H7 (cell line): ENCODE measurements at regions not wholly inside any gene's neighbourhood (a gene's known extent, or its start where the extent isn't known, plus 50 kb on each side); places are given as distances from the start of the nearest gene placed in this dataset.
"Not testable (repeated sequence)": the region's sequence is repeated elsewhere in the genome, so short reads cannot be mapped to it uniquely, and the experiment has no call there.

Experiments
- DNase-seq: peaks from one replicate; pipeline ENCODE4 v3.0.0; 2012
- H3K27me3 ChIP-seq: 2 replicates; pipeline ENCODE4 v1.6.0; 2011; ENCODE audit warnings: mild to moderate bottlenecking, low read length; ENCODE audit not compliant: control insufficient read depth, insufficient read depth
- H3K36me3 ChIP-seq: replicated peaks from 2 replicates; pipeline ENCODE4 v1.5.1; 2011; ENCODE audit warnings: low read length; ENCODE audit not compliant: control insufficient read depth, insufficient read depth
- H3K4me3 ChIP-seq: 2 replicates; pipeline ENCODE4 v1.5.1; 2011; ENCODE audit warnings: low read depth, mild to moderate bottlenecking, control low read depth, low read length, moderate library complexity; ENCODE audit not compliant: insufficient read depth

GRCh38 chr3:150274372-150274771 is 133.7 kb upstream of the TSC22D2 start:
- DNase-seq: no peak
- no peaks in the 10 kb centered on the region for H3K36me3 ChIP-seq

DNA sequence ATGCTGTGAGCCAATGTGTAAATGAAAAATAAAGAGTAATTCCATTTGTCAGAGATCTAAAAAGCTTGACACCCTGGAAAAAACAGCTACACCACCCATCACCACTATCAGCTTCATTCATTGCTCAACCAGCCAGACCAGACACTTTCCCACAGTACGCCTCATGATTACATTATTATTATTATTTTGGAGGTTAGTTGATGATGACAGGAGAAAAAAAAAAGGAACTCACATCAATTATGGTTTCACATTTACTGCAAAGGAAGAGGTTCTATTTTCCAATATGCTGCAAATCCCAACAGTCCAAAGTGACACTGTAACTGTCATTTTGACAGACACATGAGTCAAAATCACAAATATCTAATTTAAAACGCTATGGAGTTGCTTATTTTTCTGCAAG is 134.7 kb upstream of the TSC22D2 start:
- no peaks in the 10 kb centered on the region for H3K27me3 ChIP-seq
- H3K36me3 ChIP-seq: no peaks in the 10 kb centered on the region
- no peak overlapping the region for H3K4me3 ChIP-seq
- no peak for DNase-seq

More at GRCh38 chr3:150274372-150274771, 133.7 kb upstream of the TSC22D2 start:
- H3K27me3 ChIP-seq: no peaks in the 10 kb centered on the region
- H3K4me3 ChIP-seq: no peak overlapping the region

- no peak overlapping the region for H3K4me3 ChIP-seq
- H3K27me3 ChIP-seq: no peaks in the 10 kb centered on the region
- no peaks in the 10 kb centered on the region for H3K36me3 ChIP-seq
- DNase-seq: no peak
These were observed 136.5 kb upstream of the TSC22D2 start for GRCh38 chr3:150271591-150271960.

DNA sequence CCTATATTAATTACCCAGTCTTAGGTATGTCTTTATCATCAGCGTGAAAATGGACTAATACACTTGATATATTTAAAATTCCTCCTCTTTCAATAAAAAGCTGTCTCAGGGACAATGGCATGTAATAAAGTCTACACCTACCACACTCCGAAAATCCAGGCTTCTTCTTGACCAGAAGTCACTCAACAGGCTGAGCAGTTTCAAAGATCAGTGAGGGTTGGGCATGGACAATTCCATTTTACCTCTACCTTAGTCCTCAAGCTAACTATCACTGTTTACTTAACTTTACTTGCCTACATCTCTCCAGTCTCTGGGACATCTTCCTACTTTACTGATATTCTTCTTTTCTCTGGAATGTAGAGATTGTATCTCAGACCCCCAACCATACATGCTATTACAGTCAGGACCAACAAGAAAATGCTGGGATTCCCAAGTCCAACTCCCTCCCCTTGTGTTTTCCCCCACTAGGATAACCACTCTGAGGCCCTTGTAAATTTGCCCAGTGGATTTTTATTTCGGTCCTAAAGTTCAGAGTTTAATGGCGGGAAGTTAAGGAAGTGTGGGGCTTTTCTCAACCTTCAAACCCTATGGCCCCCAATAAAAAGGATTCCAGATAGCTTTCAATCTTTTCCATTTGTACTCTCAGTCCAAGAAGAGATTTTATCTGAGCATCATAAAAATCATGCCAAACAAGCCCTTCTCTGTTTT is 137.1 kb upstream of the TSC22D2 start:
- Histone ChIP-seq H3K4me3 (no peak overlapping the region), H3K36me3 (no peaks in the 10 kb centered on the region), H3K27me3 (no peaks in the 10 kb centered on the region)
- DNase-seq: no peak

DNA sequence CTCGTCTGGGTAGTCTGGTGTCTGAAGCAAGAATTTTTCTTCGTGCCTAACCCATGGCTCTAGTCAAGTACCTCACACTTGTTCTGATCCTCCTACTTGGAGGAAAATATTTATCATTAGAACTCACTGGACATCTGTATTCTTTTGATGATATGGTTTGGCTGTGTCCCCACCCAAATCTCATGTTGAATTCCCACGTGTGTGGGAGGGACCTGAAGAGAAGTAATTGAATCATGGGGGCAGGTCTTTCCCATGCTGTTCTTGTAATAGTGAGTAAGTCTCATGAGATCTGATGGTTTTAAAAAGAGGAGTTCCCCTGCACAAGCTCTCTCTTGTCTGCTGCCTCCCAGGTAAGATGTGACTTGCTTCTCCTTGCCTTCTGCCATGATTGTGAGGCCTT is 137.7 kb upstream of the TSC22D2 start:
- H3K4me3 ChIP-seq, H3K36me3 ChIP-seq, DNase-seq, H3K27me3 ChIP-seq: not testable (repeated sequence)

GRCh38 chr3:150269526-150269925 is 138.6 kb upstream of the TSC22D2 start:
- no peak for DNase-seq
- H3K36me3 ChIP-seq: no peaks in the 10 kb centered on the region
- H3K4me3 ChIP-seq: no peak overlapping the region
- no peaks in the 10 kb centered on the region for H3K27me3 ChIP-seq

GRCh38 chr3:150268426-150269391 is 139.4 kb upstream of the TSC22D2 start:
- DNase-seq: no peak

GRCh38 chr3:150267288-150267687 is 140.8 kb upstream of the TSC22D2 start:
- no peak for DNase-seq
- Histone ChIP-seq H3K27me3 (no peaks in the 10 kb centered on the region), H3K36me3 (no peaks in the 10 kb centered on the region), H3K4me3 (no peak overlapping the region)

More at GRCh38 chr3:150268426-150269391, 139.4 kb upstream of the TSC22D2 start:
- H3K27me3 ChIP-seq: no peaks in the 10 kb centered on the region
- H3K36me3 ChIP-seq: no peaks in the 10 kb centered on the region
- no peak overlapping the region for H3K4me3 ChIP-seq

- Histone ChIP-seq H3K4me3 (no peak overlapping the region), H3K36me3 (no peaks in the 10 kb centered on the region), H3K27me3 (no peaks in the 10 kb centered on the region)
- no peak for DNase-seq
These were observed 142.8 kb upstream of the TSC22D2 start for GRCh38 chr3:150265305-150265704.

- Histone ChIP-seq H3K4me3 (no peak overlapping the region), H3K27me3 (no peaks in the 10 kb centered on the region), H3K36me3 (no peaks in the 10 kb centered on the region)
- no peak for DNase-seq
These were observed 143.4 kb upstream of the TSC22D2 start for GRCh38 chr3:150264561-150265279.

DNA sequence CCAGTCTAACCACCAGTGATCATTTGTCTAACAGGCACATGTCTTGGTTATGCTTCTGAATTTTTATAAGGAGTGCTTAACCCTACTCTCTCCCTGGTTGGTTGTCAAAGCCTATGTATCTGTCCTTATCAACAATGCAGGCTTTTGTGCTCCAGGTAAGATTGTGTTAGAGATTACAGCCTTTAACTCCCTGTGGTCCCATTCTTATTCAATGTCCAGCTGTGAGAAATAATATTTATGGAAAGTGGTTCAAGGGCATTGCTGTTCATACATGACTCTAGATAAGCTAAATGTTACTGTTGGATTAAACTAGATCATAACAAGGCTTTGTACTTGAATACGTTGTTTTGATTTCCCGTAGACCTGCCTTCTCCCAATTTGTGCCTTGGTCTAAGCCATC is 146.1 kb upstream of the TSC22D2 start:
- no peak overlapping the region for H3K4me3 ChIP-seq
- no peaks in the 10 kb centered on the region for H3K27me3 ChIP-seq
- no peak for DNase-seq
- H3K36me3 ChIP-seq: no peaks in the 10 kb centered on the region

DNA sequence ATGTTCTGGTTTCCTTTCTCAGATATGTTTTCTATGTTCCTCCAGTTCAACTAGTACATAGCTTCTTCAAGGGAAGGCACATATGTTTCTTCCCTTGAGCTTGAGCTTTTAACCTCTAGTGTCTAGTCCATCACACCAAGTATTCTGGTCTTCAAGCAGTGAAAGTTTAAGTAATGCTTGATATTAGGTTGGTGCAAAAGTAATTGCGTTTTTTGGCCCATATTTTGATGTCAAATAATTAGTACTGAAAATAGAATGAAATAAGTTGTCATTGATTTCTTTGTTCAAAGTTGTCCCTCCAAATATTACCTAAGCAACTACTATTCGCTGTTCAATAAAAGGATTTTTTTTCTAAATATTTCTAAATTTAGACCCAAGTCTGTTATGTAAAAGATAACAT is 146.7 kb upstream of the TSC22D2 start:
- no peaks in the 10 kb centered on the region for H3K27me3 ChIP-seq
- no peak overlapping the region for H3K4me3 ChIP-seq
- H3K36me3 ChIP-seq: no peaks in the 10 kb centered on the region
- no peak for DNase-seq

DNA sequence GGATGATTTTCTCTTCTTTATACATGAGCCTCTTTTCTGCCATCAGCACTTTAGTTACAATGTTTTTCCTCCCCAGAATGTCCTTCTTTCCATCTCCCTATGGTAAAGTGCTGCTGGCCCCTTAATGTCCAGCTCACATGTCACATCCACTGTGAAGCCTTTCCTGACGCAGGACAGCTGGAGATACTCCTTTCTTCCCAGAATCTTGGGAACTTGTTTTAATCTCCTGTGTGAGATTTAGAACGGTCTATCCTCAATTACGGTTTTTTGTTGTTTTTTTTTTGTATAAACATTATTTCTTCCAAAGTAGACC is 147.7 kb upstream of the TSC22D2 start:
- H3K4me3 ChIP-seq: no peak overlapping the region
- H3K27me3 ChIP-seq: no peaks in the 10 kb centered on the region
- no peaks in the 10 kb centered on the region for H3K36me3 ChIP-seq
- DNase-seq: no peak

GRCh38 chr3:150259526-150260397 is 148.3 kb upstream of the TSC22D2 start:
- no peaks in the 10 kb centered on the region for H3K36me3 ChIP-seq
- no peaks in the 10 kb centered on the region for H3K27me3 ChIP-seq
- DNase-seq: no peak
- H3K4me3 ChIP-seq: no peak overlapping the region
